A549 (cell line): ENCODE measurements at regions not wholly inside any gene's neighbourhood (a gene's known extent, or its start where the extent isn't known, plus 50 kb on each side); places are given as distances from the start of the nearest gene placed in this dataset.
A peak's percentile ranks its signal among the peaks of the same experiment; 100 is the strongest.

ENCODE experiments used
- ATAC-seq, 2 experiments: fragments of 200-7000 bp in 1 of 2; fragments of >200 bp in 1 of 2; cut with Nextera tagmentation in 1 of 2; cut with Tn5 transposase in 1 of 2; 3 replicates each; pipeline versions ENCODE4 v1.8.0 to v1.9.1; 2018 to 2020; ENCODE audit warnings: mild to moderate bottlenecking in 1 of 2, moderate library complexity in 1 of 2
- CTCF ChIA-PET: fragments of 300-600 bp; sonication (Branson Sonifier 250); formaldehyde crosslinking; extraction: SDS; loops from one replicate; lab custom pipeline; 2021; ENCODE audit warnings: antibody characterized with exemption, inconsistent platforms; lab: Yijun Ruan, JAX
- POLR2A ChIA-PET: fragments of 350-600 bp; formaldehyde crosslinking; extraction: SDS; loops from one replicate; lab custom pipeline; 2021; ENCODE audit warnings: antibody characterized with exemption, inconsistent platforms; lab: Yijun Ruan, JAX
- DNase-seq, 2 experiments: peaks; one replicate each; pipeline versions ENCODE4 v3.0.0 to v3.0.0-alpha.2; 2011 to 2016; ENCODE audit warnings: low read depth in 1 of 2, low spot score in 1 of 2
- FAIRE-seq: peaks from 2 replicates; lab custom pipeline; 2011; peaks lifted over from hg19 to GRCh38; lab: Jason Lieb, UNC
- H3K27ac ChIP-seq, 2 experiments: fragments of >200 bp; sonication (Bioruptor Twin); formaldehyde crosslinking; 3 replicates each; pipeline ENCODE4 v1.5.1; 2016 to 2017
- H3K4me1 ChIP-seq: fragments of >200 bp; sonication (Bioruptor Twin); formaldehyde crosslinking; 3 replicates; pipeline ENCODE4 v1.6.1; 2016
- H3K4me2 ChIP-seq: fragments of >200 bp; sonication (Bioruptor Twin); formaldehyde crosslinking; 3 replicates; pipeline ENCODE4 v1.6.1; 2016
- H3K4me3 ChIP-seq: fragments of >200 bp; sonication (Bioruptor Twin); formaldehyde crosslinking; 3 replicates; pipeline ENCODE4 v1.5.1; 2016
- H3K9me3 ChIP-seq: fragments of >200 bp; sonication (Bioruptor Twin); formaldehyde crosslinking; 3 replicates; pipeline ENCODE4 v1.6.1; 2016
- BCL3 ChIP-seq: fragments of >200 bp; sonication (Bioruptor Twin); formaldehyde crosslinking; IDR thresholded peaks from 3 replicates; pipeline ENCODE4 v1.6.1; 2016
- CHD4 ChIP-seq: fragments of 200-600 bp; sonication (generic); IDR thresholded peaks from 2 replicates; pipeline ENCODE4 v1.6.1; 2016; ENCODE audit warnings: antibody characterized with exemption, mild to moderate bottlenecking, borderline replicate concordance
- CTCF ChIP-seq: fragments of >200 bp; sonication (Bioruptor Twin); formaldehyde crosslinking; IDR thresholded peaks from 3 replicates; pipeline ENCODE4 v1.5.1; 2016
- E2F6 ChIP-seq: IDR thresholded peaks from 2 replicates; pipeline ENCODE4 v1.6.1; 2012; ENCODE audit warnings: low read depth, borderline replicate concordance
- EP300 ChIP-seq, 2 experiments: fragments of >200 bp; sonication (Bioruptor Twin); formaldehyde crosslinking; IDR thresholded peaks; 2 replicates in 1 of 2; 3 replicates in 1 of 2; pipeline ENCODE4 v1.6.1; 2016 to 2017
- FOSL2 ChIP-seq, 2 experiments: fragments of 450-650 bp in 1 of 2; fragments of >200 bp in 1 of 2; sonication (Bioruptor Twin) in 1 of 2; formaldehyde crosslinking; IDR thresholded peaks; 2 replicates each; pipeline versions ENCODE4 v1.5.0 to v1.6.1; 2016 to 2020; ENCODE audit warnings: mild to moderate bottlenecking in 1 of 2, moderate library complexity in 1 of 2
- FOXS1 ChIP-seq: fragments of 250-450 bp; sonication (Bioruptor Pico); IDR thresholded peaks from 2 replicates; pipeline ENCODE4 v1.5.0; 2020; ENCODE audit warnings: mild to moderate bottlenecking, moderate library complexity
- HDAC2 ChIP-seq: fragments of 200-600 bp; sonication (generic); IDR thresholded peaks from 2 replicates; pipeline ENCODE4 v1.6.1; 2016
- HEYL ChIP-seq: fragments of 250-450 bp; sonication (Bioruptor Pico); IDR thresholded peaks from 2 replicates; pipeline ENCODE4 v1.8.0; 2021; ENCODE audit warnings: mild to moderate bottlenecking, moderate library complexity
- JUN ChIP-seq, 2 experiments: fragments of >200 bp; sonication (Bioruptor Twin); formaldehyde crosslinking; IDR thresholded peaks; 2 replicates in 1 of 2; 3 replicates in 1 of 2; pipeline ENCODE4 v1.6.1; 2016 to 2017
- KDM5A ChIP-seq: fragments of 200-600 bp; sonication (generic); IDR thresholded peaks from 2 replicates; pipeline ENCODE4 v1.6.1; 2016; ENCODE audit warnings: antibody characterized with exemption, mild to moderate bottlenecking
- MAFK ChIP-seq: fragments of 450-650 bp; IDR thresholded peaks from 2 replicates; pipeline ENCODE4 v1.6.1; 2014; ENCODE audit not compliant: partially characterized antibody
- MAZ ChIP-seq: fragments of 150-350 bp; IDR thresholded peaks from 2 replicates; pipeline ENCODE4 v1.6.1; 2014; ENCODE audit warnings: antibody characterized with exemption, low read depth, low read length, borderline replicate concordance
- NFE2L2 ChIP-seq: fragments of 150-350 bp; conservative IDR thresholded peaks from 2 replicates; pipeline ENCODE4 v1.6.1; 2014; ENCODE audit warnings: low read length
- RAD21 ChIP-seq, 2 experiments: fragments of >200 bp in 1 of 2; sonication (Bioruptor Twin) in 1 of 2; formaldehyde crosslinking in 1 of 2; IDR thresholded peaks in 1 of 2; conservative IDR thresholded peaks in 1 of 2; 2 replicates in 1 of 2; 3 replicates in 1 of 2; pipeline ENCODE4 v1.6.1; 2012 to 2018; ENCODE audit warnings: inconsistent platforms in 1 of 2
- RCOR1 ChIP-seq: fragments of 150-350 bp; IDR thresholded peaks from 2 replicates; pipeline ENCODE4 v1.6.1; 2014; ENCODE audit warnings: antibody characterized with exemption, low read length, low read depth
- REST ChIP-seq: fragments of 200-600 bp; sonication (generic); IDR thresholded peaks from 2 replicates; pipeline ENCODE4 v1.6.1; 2016; ENCODE audit warnings: antibody characterized with exemption, mild to moderate bottlenecking, moderate library complexity
- RFX5 ChIP-seq: fragments of 450-650 bp; IDR thresholded peaks from 2 replicates; pipeline ENCODE4 v1.7.1; 2014; ENCODE audit warnings: antibody characterized with exemption, mild to moderate bottlenecking, moderate library complexity
- RNF2 ChIP-seq: fragments of 200-600 bp; sonication (generic); IDR thresholded peaks from 2 replicates; pipeline ENCODE4 v1.6.1; 2016; ENCODE audit warnings: low read depth, mild to moderate bottlenecking, antibody characterized with exemption, moderate library complexity, borderline replicate concordance
- USF2 ChIP-seq: fragments of 450-650 bp; IDR thresholded peaks from 2 replicates; pipeline ENCODE4 v1.6.1; 2014; ENCODE audit warnings: antibody characterized with exemption
- ZC3H11A ChIP-seq: fragments of 450-650 bp; IDR thresholded peaks from 2 replicates; pipeline ENCODE4 v1.6.1; 2014; ENCODE audit warnings: antibody characterized with exemption, mild to moderate bottlenecking
- ZNF302 ChIP-seq: fragments of 250-450 bp; sonication (Bioruptor Pico); IDR thresholded peaks from 2 replicates; pipeline ENCODE4 v1.9.0; 2021; ENCODE audit warnings: inconsistent platforms, mild to moderate bottlenecking, moderate library complexity
- ZSCAN20 ChIP-seq: fragments of 250-450 bp; sonication (Bioruptor Pico); IDR thresholded peaks from 2 replicates; pipeline ENCODE4 v1.8.0; 2022; ENCODE audit warnings: mild to moderate bottlenecking, moderate library complexity
- WGBS: methylation state at CpG from one replicate; pipeline ENCODE4 v1.1.6; 2017; ENCODE audit errors: missing lambda C conversion rate; 5-methylcytosine and 5-hydroxymethylcytosine counted together

- WGBS, result 23% methylated on average over 2 of the region's 2 CpGs
- FAIRE-seq (peak; percentile 80), ATAC-seq (no peak)
- H3K9me3 ChIP-seq, result no peaks in the 10 kb centered on the region
- peaks cover 15% of the 10 kb centered on the region for H3K4me1 ChIP-seq
- CTCF ChIA-PET, result interaction anchor here (0.9 kb wide), 1 partner anchor 48 kb away, joined by 4 read pairs; no protein-coding TSS in a partner anchor
- TF ChIP-seq RAD21 (conservative IDR thresholded peaks at IDR 0.05 in 1 of 2, IDR thresholded peaks at IDR 0.05 in 1 of 2) (no peak), CHD4 (no peak), FOSL2 (IDR thresholded peaks at IDR 0.05) (no peak), FOSL2 (CRISPR knock-in tag; IDR thresholded peaks at IDR 0.05) (no peak), EP300 (IDR thresholded peaks at IDR 0.05) (no peak), MAFK (no peak), E2F6 (no peak), ZNF302 (CRISPR knock-in tag) (no peak), RCOR1 (no peak), BCL3 (no peak), USF2 (no peak), ZSCAN20 (CRISPR knock-in tag) (no peak)
- TF ChIP-seq, all 56 proteins: peak for 0
- Histone ChIP-seq H3K4me3 (no peak overlapping the region), H3K4me2 (no peak overlapping the region), H3K27ac (no peak overlapping the region)
- DNase-seq, result peak in 1 of 2 experiments; percentile 13
- POLR2A ChIA-PET, result no interaction called here
These were observed 149.6 kb upstream of the FAM9B start for GRCh38 chrX:9183481-9183880.

- Histone ChIP-seq H3K4me3 (no peak overlapping the region), H3K4me1 (peaks cover 15% of the 10 kb centered on the region), H3K9me3 (no peaks in the 10 kb centered on the region), H3K4me2 (peak overlapping the region; percentile 28; the same call in 1 of the 3 replicates), H3K27ac (no peak overlapping the region)
- FAIRE-seq (no peak), DNase-seq (no peak), ATAC-seq (no peak)
- POLR2A ChIA-PET, result no interaction called here
- no peak for TF ChIP-seq RAD21 (conservative IDR thresholded peaks at IDR 0.05 in 1 of 2, IDR thresholded peaks at IDR 0.05 in 1 of 2)
- no peak for TF ChIP-seq ZC3H11A
- TF ChIP-seq RFX5, result no peak
- no peak for TF ChIP-seq MAZ
- no peak for TF ChIP-seq HDAC2
- no peak for TF ChIP-seq HEYL (CRISPR knock-in tag)
- no peak for TF ChIP-seq REST
- no peak for TF ChIP-seq JUN (IDR thresholded peaks at IDR 0.05)
- TF ChIP-seq KDM5A, result no peak
- no peak for TF ChIP-seq NFE2L2
- TF ChIP-seq RNF2, result no peak
- TF ChIP-seq FOXS1, result no peak
- no peak for TF ChIP-seq CTCF
- 26% methylated on average over 4 of the region's 4 CpGs for WGBS
- CTCF ChIA-PET, result interaction anchor here (0.9 kb wide), 1 partner anchor 47 kb away, joined by 4 read pairs; no protein-coding TSS in a partner anchor
These were observed 150.3 kb upstream of the FAM9B start for GRCh38 chrX:9184211-9184610.
